ENCODE measurements at regions not wholly inside any gene's neighbourhood (a gene's known extent, or its start where the extent isn't known, plus 50 kb on each side); places are given as distances from the start of the nearest gene placed in this dataset.
"Not testable (repeated sequence)": the region's sequence is repeated elsewhere in the genome, so short reads cannot be mapped to it uniquely, and the experiment has no call there.

DNA sequence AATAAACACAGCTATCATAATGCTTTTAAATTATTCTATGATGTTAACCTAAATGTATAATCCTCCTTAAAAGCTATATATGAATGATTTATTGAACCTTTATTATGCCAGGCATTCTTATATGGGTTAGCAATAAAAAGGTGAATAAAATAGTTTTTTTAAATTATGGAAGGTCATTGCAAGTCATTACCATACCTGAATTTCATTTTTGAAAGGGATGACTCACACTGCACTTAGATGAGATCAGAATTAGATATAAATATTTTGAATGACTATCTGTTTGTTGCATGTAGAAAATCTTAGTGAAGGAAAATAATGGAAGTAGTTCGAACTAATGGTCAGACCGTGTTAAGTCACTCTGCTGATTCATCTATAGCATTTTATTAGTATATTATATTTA lies 822.3 kb downstream of the LUZP2 start:
- no peak for DNase-seq (ENCODE audit: low spot score)

DNA sequence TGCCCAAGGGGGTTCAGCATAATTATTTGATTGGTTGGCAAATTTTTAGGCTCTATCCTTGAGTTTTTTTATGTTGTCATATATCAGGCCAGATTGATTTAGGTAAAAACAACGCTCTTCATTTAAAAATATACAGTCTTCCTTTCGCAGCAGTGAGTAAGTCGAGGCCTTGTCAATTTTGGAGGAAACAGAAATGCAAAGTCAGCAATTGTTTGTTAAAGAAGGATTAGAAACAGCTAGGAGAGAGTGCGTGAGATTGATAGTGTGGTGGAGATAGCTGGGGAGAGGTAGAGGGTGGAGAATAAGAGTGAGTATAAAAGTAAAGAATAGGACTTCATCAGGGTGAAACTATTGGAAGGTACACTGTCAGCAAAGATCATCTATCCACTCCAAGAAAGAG lies 830.8 kb downstream of the LUZP2 start:
- no peak for DNase-seq (ENCODE audit: low spot score)

DNA sequence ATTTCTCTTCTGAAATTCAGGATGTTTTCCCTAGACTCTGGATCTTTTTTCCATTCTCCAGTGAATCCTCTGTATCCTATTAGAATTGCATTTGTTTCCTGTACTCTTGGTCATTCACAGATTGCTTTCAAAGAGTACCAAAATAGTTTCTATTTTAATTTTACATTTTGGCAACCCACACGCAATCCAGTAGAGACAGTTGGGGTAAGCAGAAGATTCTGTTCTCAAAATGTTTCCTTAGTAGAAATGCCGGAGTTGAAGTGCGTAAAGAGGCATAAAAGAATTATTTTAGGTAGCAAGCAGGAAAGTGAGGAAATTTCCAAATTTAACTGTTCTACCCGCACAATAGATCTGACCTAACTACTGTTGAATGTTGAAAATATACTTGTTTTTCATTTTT lies 842.4 kb downstream of the LUZP2 start:
- no peak for DNase-seq (ENCODE audit: low spot score)

DNA sequence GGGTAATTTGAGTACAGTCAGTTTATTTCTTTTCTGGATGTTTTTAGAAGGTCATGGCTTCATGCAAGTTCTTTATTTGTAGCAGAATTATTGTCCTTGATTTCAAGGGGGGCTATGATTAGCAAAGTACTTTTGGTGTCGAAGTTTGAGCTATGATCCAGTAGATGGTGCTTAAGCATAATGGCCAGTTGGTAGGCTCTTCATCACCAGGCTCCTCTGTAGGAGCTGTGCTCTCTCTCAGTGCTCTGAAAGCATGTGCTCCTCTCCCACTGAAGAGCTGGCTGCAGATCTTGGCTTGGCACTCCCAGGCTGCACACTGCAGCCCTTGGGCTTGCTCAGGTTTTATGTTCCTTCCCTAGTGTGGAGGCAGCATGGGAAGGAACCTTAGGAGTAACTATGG lies 852.7 kb downstream of the LUZP2 start:
- DNase-seq (ENCODE audit: low spot score), result no peak

DNA sequence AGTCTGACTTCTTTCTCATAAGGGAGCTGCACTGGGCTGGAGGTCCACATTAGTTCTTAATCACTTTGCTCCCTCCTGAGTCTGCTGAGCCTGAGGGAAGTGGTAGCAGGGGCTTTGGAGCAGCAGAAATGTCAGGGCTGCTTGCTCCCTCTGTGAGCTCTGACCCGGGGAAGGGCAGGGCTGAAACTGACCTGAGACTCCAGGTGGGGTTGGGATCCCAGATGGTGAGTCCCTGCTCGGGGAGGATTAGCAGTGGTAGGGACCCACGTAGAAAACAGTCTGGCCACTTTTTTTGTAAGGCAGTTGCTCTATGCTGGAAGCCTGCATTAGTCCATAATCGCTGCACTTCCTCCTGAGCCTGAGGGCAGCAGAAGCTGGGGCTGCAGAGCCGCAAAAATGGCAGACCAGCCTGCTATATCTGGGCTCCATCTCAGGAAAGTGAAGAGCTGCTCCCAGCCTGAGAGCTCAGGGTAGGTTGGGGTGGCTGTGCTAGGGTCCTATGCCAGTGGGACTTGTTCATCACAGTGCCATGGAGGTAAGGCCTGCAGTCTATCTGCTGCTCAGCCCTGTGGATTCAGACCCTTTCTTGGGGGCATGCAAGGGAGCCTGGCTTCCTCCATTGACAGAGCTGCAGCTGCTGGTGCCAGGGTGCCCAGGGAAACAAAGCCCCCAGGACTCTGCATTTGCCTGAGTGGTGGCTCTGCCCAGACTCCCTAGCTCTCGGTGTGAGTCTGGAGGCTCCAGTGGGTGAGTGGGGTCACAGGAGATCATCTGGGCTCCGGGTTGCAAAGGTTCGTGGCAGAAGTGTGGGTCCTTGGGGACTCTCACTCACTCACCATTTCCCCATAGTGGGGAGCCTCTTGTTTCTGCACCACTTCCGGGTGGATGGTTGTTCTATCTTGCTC lies 854.3 kb downstream of the LUZP2 start:
- DNase-seq (ENCODE audit: low spot score), result no peak

DNA sequence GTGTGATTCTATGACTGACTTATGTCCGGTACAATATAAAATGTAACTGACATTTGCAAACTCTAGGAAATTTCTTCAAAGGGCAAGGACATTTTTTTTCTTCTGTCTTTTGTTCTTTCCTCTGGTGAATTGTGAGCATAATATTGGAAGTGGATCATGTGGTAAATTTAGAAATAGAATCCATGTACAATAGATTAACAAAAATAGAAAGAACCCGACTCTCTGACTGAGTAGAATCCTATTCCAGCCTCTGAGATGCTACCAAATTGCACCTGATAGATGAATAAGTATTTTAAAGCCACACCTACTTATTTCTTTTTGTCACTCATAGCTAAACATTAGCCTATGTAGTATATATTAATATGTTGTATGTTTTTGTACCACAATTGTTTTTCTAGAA lies 860.3 kb downstream of the LUZP2 start:
- DNase-seq (ENCODE audit: low spot score), result no peak

DNA sequence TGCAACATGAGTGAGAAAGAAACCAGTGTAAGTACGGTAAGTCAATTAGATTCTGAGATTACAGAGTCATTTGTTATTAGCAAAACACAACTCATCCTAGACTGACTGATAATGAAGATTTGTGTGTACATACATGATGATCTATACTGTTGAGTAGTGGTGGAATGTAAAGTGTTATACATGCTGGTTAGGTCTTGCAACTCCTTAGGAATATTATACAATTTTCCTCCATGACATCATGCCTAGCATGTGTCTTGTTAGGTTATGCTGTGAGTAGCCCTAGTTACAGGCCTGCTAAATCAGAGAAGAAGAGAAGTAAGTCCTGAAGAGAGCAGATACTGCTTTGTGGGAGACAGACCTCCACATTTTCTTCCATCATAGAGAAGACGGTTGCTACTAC lies 880.6 kb downstream of the LUZP2 start:
- DNase-seq (ENCODE audit: low spot score), result no peak

DNA sequence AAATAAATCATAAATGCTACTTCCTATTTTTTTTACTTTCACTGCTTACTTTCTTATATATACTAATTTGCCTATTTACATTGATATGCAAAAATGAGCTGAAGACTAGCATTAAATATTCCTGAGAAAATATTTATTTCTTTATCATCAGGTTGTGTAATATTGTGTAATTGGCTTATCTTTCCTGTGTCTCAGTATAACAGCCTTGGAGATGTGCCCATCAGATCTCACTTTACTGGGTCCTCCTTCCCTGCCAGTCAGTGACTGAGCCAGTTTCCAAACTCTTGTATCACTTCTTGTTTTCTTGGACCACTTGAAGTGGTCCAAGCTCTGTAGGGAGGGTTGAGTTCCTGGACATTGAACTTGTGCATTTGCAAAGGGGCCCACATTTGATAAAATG lies 900.0 kb downstream of the LUZP2 start:
- DNase-seq (ENCODE audit: low spot score), result no peak

DNA sequence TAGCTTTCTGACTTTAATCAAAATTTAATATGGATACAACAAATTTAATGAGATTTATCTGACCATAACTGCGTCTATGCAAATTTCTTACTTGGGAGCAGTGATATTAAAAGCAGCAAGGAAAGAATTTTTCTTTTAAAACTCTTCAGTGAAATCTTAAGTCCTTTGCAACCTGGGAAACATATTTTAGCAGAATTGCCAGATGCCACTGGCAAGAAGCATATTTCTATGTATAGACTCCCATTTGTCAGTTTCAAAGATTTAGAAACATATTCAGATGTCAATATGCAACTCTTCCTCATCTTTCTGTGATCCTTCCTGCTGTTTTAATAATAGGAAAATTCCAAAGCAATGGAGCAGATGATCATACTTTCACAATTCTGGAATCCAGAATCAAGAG lies 911.3 kb downstream of the LUZP2 start:
- DNase-seq (ENCODE audit: low spot score), result no peak

DNA sequence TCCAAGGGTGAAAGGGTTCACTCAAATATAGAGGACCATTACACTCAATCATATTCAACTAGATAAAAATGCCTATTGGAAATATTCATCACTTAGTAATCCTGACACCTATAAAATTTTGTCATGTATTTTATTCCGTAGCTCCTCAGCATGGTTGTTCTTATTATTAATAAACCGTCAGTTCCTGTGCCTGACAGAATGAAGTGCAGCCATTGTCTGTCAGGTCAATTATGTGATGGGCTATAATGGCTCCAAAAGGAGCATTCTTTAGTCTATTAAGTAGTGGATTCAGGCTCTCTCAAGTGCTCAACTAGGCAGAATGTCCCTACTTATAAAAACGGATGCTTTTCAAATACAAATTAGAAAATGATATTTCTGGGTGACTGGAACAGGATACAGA lies 916.1 kb upstream of the ANO3 start:
- no peak for DNase-seq (ENCODE audit: low spot score)

DNA sequence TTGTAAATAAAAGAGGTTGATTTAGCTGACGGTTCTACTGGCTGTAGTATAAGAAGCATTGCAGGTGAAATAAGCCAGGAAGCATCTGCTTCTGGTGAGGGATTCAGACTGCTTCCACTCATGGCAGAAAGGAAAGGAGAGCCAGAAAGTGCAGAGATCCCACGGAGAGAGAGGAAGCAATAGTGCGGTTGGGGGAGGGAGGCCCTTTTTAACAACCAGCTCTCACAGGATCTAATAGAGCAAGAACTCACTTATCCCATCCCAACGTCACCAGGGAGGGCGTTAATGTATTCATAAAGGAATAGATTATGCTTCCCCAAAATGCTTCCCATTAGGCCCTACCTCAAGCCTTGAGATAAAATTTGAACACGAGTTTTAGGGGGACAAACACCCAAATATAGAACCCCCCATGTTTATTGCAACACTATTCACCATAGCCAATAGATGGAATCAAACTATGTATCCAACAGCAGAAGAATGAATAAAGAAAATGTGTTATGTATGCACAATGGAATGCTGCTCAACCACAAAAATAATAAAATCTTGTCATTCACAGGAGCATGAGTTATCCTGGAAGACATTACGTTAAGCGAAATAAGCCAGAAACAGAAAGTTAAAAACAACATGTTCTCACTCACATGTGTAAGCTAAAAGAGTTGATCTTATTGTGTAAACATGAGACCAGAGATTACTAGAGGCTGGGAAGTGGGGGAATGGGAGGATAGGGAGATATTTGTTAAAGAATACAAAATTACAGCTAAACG lies 908.3 kb upstream of the ANO3 start:
- DNase-seq (ENCODE audit: low spot score), result no peak

DNA sequence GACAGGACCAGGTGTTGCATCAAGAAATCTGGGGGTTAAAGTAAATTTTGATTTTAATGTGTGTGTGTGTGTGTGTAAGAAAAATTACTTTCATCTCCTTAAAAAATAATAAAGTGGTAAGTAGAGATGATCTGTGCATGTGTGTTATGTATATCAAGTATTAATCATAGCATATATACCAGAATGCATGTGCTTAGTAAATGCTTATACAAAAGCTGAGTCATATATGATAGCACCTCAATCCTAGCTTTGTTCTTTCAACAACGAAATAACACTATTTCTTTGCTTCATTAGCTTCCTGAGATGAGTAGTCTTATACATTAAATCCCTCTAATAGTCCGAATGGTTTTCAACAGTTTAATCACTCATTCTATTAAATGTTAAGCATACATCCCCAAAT lies 899.6 kb upstream of the ANO3 start:
- no peak for DNase-seq (ENCODE audit: low spot score)

DNA sequence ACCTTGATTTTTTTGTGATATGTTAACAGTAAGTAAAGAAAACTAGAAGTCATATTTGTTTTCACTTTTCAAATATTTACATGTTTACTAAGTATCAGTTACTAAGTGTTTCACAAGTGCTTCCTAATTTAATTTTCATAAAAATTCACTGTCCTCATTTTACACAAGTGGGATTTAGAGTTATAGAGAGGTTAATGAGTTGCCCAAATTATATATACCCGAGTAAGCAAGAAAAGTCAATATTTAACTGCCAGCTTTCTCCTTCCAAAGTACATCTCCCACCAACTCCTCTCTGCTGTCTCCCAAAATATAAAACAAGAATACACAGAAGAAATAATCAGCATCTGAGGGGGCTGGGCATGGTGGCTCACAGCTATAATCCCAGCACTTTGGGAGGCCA lies 896.7 kb upstream of the ANO3 start:
- peak; percentile 14 for DNase-seq (ENCODE audit: low spot score)

DNA sequence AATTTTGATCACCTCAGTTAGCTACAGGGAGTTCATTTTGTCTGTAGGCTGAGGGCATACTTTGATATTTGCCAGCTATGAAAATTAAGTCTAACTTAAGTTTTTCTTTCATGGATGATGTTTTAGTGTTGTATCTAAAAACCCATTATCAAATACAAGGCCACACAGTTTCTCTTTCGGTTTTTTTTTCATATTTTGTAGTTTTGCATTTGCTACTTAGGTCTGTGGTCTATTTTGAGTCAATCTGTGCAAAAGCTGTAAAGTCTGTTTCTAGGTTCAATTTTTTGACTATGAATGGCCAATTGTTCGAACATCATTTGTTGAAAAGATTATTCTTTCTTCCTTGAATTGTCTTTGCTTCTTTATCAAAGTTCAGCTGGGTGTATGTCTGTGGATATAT lies 895.6 kb upstream of the ANO3 start:
- DNase-seq (ENCODE audit: low spot score), result no peak

DNA sequence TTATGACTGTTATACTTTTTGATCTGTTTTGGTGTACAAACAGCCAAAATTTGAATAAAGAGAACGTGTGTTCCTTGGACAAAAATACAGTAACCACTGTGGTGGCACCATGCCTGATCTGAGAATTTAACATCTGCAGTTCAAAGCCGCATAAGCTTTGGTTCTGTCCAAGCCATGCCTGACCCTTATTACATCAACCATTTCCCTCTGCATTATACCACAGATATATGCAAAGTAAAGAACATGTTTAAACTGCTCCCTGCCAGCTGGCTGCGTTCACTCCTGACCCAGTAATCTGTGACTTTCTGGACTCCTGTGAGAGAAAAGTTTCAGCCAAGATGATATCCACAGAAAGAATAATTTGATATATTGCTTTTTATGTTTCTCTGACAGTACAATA lies 890.5 kb upstream of the ANO3 start:
- DNase-seq (ENCODE audit: low spot score), result no peak

DNA sequence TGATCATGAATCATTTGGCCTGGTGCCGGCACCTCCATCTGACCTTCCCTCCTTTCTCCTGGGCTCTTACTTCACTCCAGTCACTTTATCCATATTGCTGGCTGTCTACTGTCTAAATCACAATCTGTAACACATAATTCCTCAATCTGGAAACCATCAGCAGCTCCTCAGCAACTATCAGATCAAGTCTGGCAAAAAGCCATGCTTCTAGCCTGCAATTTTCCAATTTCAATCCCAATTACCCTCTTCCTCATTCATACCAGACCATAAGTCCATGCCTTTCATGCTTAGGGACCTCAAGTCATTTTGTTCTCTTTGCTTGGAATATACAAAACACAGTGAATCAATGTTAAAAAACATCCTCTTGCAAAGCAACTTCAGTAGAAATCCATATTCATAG lies 882.8 kb upstream of the ANO3 start:
- no peak for DNase-seq (ENCODE audit: low spot score)

DNA sequence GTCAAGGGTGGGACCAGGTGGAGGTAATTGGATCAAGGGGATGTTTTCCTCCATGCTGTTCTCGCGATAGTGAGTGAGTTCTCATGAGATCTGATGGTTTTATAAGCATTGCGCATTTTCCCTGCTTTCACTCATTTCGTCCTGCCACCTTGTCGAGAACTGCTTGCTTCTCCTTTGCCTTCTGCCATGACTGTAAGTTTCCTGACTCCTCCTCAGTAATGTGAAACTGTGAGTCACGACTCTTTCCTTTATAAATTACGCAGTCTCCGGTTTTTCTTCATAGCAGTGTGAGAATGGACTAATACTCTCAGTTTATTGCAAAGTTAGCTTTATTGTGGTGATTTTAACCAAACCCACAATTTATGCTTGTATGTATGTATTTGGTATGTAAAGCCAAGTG lies 878.5 kb upstream of the ANO3 start:
- DNase-seq (ENCODE audit: low spot score), result no peak

DNA sequence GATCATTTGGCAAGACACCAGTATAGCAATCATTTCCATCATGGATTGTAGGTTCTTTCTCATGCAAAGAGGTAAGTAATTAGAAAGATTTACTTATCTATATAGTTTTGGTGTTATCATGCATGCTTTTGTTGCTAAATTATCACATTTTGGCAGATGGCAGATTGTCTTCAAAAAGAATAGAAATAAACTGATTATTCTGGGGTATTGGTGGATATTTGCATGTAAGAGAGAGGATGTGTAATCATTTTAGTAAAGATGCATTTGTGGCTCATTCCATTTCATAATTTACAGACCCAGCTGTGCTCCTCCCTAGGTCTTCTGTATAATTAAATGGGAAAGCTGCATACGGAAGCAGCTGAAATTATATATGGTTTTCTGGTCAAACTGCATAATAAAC lies 875.7 kb upstream of the ANO3 start:
- DNase-seq (ENCODE audit: low spot score), result no peak

DNA sequence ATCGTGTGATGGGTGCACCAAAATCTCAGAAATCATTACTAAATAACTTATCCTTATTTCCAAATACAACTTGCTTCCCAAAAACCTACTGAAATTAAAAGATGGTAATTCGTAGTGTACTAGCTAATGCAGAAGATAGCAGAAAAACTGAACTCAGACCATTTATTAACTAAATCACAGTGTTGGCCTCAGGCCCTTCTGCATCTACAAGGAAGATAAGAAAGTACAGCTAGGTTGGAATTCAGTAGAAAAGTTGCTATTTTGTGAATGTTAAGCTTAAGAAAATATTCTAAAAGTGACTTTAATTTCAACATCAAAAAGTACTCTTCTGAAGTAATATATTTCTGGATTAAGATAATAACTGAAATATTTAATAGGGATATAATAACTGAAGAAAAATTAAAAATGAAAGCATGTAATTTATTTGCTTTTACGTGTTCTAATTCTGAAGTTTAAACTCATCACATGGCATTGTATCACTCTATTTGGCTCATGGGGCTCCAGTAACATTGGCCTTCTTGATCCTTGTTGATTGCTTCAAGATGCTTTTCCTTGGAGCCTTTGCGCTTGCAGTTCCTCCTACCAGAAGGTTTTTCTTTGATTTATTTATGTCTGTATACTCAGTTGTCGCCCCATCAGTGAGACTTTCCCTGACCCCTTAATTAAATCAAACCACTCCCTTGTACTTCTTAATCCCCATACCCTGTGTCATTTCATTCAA lies 847.9 kb upstream of the ANO3 start:
- DNase-seq (ENCODE audit: low spot score), result no peak

DNA sequence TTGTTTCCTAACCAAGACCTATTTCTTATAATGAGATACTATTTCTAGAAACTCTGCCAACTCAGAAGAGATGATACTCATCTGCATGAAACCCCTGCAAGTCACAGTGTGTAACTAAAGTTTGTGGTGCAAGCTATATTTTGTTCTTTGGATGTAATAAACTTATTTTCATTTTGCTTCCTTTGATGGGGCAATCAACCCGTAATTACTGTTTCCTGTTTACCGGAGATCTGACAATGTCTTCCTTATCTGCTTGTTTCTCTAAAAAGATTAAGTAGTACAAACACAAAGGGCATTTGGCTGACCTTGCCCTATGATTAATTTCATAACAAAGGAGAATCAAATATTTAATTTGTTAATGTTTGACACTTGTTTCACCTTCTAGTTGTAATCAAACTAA lies 846.6 kb upstream of the ANO3 start:
- no peak for DNase-seq (ENCODE audit: low spot score)

DNA sequence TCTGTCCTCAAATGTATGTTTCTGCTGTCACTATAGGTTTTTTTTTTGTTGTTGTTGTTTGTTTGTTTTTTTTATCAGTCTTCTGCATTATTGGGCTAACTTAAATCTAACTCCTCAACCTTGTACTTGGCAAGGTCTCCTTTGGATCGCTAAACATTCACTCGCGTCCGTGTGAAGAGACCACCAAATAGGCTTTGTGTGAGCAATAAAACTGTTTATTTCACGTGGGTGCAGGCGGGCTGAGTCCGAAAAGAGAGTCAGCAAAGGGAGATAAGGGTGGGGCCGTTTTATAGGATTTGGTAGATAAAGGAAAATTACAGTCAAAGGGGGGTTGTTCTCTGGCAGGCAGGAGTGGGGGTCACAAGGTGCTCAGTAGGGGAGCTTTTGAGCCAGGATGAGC lies 845.6 kb upstream of the ANO3 start:
- DNase-seq (ENCODE audit: low spot score), result not testable (repeated sequence)

DNA sequence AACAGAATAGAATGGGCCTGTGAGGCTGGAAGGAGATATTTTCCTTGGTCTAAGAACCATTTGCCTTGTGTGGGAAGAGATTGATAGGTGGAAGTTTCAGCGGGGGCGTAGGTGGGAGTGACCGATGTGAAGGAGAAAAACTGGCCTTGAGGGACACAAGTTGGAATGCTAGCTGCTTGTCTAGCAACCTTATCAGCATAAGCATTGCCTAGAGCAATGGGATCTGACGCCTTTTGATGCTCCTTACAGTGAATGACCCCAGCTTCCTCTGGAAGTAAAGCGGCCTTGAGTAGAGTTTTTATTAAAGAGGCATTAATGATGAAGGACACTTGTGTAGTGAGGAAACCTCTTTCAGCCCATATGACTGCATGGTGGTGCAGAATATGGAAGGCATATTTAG lies 843.8 kb upstream of the ANO3 start:
- not testable (repeated sequence) for DNase-seq (ENCODE audit: low spot score)

DNA sequence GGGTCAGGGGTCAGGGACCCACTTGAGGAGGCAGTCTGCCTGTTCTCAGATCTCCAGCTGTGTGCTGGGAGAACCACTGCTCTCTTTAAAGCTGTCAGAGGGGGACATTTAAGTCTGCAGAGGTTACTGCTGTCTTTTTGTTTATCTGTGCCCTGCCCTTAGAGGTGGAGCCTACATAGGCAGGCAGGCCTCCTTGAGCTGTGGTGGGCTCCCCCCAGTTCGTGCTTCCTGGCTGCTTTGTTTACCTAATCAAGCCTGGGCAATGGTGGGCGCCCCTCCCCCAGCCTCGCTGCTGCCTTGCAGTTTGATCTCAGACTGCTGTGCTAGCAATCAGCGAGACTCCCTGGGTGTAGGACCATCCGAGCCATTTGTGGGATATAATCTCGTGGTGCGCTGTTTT lies 830.5 kb upstream of the ANO3 start:
- not testable (repeated sequence) for DNase-seq (ENCODE audit: low spot score)
